HG03575 (cell line): ENCODE measurements at regions not wholly inside any gene's neighbourhood (a gene's known extent, or its start where the extent isn't known, plus 50 kb on each side); places are given as distances from the start of the nearest gene placed in this dataset.
"Not testable (repeated sequence)": the region's sequence is repeated elsewhere in the genome, so short reads cannot be mapped to it uniquely, and the experiment has no call there.

ENCODE experiments used
- ATAC-seq: cut with Tn5 transposase; IDR thresholded peaks from one replicate; pipeline ENCODE4 v1.9.1; 2021; ENCODE audit not compliant: unreplicated experiment, insufficient number of reproducible peaks, low FRiP score; ENCODE audit errors: extremely low read depth

DNA sequence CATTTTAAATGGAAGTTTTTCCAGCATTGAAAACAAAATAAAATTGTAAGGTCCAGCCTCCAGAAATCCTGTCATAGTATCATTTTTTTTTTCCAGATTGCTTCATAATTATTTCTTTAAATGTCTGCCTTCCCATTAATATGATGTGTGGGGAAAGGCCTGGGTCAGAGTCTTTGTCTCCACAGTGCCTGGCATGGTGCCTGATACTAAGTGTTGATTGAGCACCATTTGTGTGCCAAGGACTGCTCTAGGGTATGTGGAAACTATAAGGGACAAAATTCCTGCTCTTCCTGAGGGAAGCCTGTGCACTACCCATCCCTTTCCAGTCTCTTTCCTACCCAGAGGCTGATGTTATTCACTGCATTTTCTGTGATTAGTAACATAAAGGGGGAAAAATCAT is 53.1 kb upstream of the BEND4 start:
- no peak for ATAC-seq

- ATAC-seq = no peak
Observed at GRCh38 chr4:42216664-42217063, 64.2 kb upstream of the BEND4 start.

GRCh38 chr4:42225286-42225685 is 72.8 kb upstream of the BEND4 start:
- ATAC-seq = no peak

- ATAC-seq = no peak
Observed at GRCh38 chr4:42234817-42235216, 82.4 kb upstream of the BEND4 start.

DNA sequence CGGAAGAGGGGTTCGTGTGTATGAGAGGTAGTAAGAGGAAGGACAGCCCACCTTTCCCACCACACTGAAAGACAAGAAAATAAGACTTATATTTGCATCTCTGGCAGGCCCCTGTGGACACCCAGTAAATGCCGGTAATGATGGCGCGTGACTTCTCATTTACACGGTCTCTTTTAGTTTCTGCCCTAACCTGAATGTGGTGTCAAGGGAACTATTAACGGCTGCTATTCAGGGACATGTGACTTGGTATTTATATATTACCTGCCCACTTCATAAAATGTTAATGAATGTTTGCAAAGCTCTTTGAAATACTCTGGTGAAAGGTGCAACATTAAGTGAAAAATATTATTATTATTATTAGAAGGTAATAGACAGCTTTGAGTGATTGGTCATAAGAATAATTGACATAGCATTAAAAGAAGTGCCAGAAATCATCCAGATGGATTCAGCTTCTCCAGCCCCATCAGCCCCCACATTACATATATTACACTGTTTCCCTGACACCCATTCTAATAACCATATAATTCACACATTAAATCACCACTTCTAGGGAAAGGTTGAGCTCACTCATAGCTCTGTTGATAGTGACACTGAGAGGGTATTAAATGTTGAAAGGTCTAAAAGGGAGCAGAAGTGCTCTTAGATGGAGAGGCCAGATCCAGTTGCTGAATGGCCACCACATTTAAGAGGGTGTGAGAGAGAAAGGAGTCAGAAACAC is 83.0 kb upstream of the BEND4 start:
- no peak for ATAC-seq

DNA sequence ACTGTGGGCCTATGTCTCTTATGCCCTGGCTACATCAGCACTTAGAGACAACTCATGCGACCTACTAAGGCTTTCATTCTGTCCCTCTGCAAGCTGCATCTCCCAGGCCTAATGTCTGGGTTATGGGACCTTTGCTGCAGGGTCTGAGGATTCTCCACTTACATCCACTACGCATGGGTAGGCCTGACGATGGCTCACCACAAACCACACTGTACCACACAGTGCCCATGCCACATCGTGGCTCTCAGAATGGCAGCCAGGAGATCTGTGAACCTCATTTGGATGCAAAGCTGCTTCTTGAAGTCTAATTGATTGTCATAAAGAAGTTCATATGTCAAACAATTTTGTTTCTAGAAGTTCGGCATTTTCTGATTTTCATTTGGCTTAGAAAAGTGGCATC is 84.6 kb upstream of the BEND4 start:
- no peak for ATAC-seq

DNA sequence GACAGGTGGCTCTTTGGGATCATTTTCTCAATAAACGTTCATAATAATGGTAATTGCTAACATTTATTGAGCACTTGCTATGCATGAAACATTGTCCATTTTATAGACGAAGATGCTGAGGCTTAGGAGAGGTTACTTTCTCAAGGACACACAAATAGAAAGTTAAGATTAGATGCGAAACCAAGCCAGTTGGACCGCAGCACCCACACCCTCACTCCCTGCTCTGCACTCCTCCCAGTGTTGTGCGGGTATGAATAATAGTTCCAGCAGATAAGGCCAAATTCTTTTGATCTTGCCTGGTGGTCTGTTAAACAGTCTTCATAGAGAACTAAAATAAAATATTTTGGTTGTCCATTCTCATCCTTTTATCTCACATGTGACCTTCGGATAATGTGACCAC is 85.0 kb upstream of the BEND4 start:
- ATAC-seq = no peak

GRCh38 chr4:42248972-42249371 is 96.5 kb upstream of the BEND4 start:
- no peak for ATAC-seq

DNA sequence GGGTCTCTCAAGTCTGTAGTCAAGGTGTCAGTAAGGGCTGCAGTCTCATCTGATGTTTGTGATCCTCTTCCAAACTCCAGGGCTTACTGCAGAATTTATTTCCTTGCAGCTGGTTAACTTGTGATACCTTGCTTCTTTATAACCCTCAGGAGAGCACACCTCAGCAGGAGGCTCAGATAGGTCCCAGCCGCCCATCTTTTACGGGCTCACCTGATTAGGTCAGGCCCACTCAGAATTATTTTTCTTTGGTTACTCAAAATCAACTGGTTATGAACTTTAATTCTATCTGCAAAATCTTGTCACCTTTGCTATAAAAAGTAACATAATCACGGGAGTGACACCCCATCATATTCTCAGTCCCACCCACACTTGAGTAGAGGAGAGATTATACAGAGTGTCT is 99.9 kb upstream of the BEND4 start:
- ATAC-seq = no peak

GRCh38 chr4:42257645-42258044 is 105.2 kb upstream of the BEND4 start:
- not testable (repeated sequence) for ATAC-seq

GRCh38 chr4:42262701-42263490 is 110.4 kb upstream of the BEND4 start:
- ATAC-seq = no peak

DNA sequence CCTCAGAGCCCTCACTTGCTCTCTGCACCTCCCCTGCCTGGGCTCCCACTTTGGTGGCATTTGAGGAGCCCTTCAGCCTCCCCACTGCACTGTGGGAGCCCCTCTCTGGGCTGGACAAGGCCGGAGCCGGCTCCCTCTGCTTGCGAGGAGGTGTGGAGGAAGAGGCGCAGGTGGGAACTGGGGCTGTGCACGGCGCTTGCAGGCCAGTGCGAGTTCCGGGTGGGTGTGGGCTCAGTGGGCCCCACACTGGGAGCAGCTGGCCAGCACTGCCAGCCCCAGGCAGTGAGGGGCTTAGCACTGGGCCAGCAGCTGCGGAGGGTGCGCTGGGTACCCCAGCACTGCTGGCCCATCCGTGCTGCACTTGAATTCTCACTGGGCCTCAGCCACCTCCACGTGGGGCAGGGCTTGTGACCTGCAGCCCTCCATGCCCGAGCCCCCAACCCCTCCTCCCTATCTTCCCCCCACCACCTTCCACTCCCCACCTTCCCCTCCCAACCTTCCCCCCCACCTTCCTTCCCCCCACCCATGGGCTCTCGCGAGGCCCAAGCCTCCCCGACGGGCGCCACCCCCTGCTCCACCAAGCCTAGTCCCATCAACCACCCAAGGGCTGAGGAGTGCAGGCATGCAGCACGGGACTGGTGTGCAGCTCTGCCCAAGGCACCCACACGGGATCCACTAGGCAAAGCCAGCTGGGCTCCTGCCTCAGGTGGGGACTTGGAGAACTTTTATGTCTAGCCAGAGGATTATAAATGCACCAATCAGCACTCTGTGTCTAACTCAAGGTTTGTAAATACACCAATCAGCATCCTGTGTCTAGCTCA is 113.5 kb upstream of the BEND4 start:
- ATAC-seq = no peak

- ATAC-seq = no peak
Observed at GRCh38 chr4:42267724-42268123, 115.3 kb upstream of the BEND4 start.

- ATAC-seq = no peak
Observed at GRCh38 chr4:42268824-42269223, 116.4 kb upstream of the BEND4 start.

DNA sequence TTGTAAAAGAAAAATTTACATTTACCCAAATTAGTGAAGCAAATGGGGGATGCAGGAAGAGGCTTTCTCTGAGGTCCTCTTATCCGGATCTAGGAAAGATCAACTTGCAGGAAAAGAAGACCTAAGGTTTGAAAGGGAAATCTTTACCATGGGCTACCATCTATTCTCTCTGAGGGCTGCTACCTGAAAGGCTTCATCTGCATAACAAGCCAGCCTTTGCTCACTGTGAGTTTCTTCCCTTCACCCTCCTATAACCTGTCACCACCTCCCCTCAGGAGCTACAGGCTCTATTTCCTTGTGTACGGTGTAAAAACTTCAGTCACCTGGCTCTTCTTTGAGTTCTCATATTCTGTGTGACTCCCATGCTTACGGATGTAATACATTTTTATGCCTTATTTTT is 118.6 kb upstream of the BEND4 start:
- ATAC-seq = no peak

DNA sequence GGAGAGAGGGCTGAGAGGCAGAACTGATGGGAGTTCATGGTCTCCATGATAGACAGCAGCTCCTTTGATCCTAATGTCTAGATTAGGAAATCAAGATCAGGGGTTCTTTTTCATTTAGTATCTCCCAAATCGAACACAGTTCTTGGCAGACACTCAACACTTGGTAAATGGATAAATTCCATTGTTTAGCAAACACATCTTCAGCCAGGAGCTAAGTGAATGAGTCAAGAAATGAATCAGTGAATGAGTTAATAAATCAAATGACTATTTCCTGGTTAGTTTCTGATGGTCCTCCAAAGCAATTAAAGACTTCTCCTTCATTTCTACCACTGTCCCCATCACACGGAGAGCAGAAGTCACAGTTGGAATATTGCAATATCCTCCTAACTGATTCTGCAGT is 120.0 kb upstream of the SHISA3 start:
- no peak for ATAC-seq

DNA sequence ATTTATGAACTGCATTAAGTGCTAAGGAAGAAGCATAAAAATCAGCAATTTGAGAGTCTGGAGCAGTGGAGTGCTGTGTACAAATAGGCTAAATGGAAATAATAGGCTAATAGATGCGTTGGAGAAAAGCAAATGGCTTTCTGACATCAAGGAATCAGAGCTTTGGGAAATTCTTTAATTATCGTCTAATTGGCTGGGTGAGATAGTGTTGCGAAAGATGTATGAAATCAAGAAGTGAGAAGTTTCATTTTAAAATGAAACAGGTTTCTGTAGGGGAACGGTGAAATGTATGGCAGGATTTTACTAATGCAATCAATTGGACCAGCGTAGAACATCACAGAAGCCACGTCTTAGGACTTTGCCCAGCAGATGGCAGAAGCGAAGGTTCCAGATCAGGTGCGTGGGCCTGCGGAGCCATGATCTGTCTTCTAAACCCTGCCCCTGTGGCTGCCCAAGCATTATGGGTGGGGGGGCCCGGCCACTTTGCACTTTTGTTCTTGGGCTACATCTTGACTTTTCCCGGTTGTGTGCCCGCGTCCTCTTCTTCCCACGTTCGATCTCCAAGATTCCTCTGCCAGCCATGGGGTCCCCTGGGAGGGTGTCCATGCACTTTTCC is 118.5 kb upstream of the SHISA3 start:
- no peak for ATAC-seq

DNA sequence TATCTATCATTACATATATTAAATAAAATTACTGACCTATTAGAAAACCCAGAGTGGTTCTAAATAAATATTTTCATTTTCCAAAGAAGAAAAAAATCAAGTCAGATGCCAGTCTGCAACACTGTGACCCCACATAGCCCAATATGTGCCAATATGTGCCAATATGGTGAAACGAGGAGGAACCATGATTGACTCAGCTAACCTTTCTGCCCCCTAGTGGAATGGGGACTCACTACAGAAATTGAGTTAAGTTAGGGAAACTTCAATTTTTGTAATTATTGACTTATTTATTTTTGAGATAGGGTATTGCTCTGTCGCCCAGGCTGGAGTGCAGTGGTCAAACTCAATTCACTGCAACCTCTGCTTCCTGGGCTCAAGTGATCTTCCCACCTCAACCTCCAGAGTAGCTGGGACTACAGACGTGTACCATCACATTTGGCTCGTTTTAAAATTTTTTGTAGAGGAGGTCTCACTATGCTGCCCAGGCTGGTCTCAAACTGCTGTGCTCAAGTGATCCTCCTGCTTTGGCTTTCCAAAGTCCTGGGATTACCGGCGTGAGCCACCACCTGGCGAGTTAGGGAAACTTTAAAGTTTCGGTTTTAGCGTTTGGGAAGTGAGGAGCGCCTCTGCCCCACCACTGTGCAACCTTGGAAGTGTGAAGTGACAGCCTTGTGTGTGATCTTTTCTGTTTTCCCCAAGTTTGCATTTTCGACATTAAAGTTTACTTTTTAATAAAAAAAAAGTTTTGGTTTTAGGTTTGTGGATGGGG is 116.8 kb upstream of the SHISA3 start:
- no peak for ATAC-seq
